DND-41 (cell line): ENCODE measurements at regions not wholly inside any gene's neighbourhood (a gene's known extent, or its start where the extent isn't known, plus 50 kb on each side); places are given as distances from the start of the nearest gene placed in this dataset.
"Not testable (repeated sequence)": the region's sequence is repeated elsewhere in the genome, so short reads cannot be mapped to it uniquely, and the experiment has no call there.

Experiments
- ATAC-seq: fragments of 200-7000 bp; cut with Tn5 transposase; 3 replicates; pipeline ENCODE4 v1.9.1; 2021; ENCODE audit warnings: low read depth; ENCODE audit not compliant: insufficient read depth
- DNase-seq: peaks from one replicate; pipeline ENCODE4 v3.0.0-alpha.2; 2020
- H2AFZ ChIP-seq: 2 replicates; pipeline ENCODE4 v1.6.0; 2012; ENCODE audit warnings: low read depth, low read length
- H3K27ac ChIP-seq: 2 replicates; pipeline ENCODE4 v1.5.1; 2012; ENCODE audit warnings: low read length, inconsistent platforms
- H3K27me3 ChIP-seq: fragments of 200-600 bp; sonication (generic); 2 replicates; pipeline ENCODE4 v1.6.0; 2012; ENCODE audit warnings: low read length, mild to moderate bottlenecking, inconsistent platforms; ENCODE audit not compliant: insufficient read depth, poor library complexity
- H3K36me3 ChIP-seq: 2 replicates; pipeline ENCODE4 v1.5.1; 2012; ENCODE audit warnings: low read length, inconsistent platforms; ENCODE audit not compliant: insufficient read depth
- H3K4me1 ChIP-seq: 2 replicates; pipeline ENCODE4 v1.5.1; 2012; ENCODE audit warnings: mild to moderate bottlenecking, low read length; ENCODE audit not compliant: insufficient read depth
- H3K4me2 ChIP-seq: 2 replicates; pipeline ENCODE4 v1.6.0; 2012; ENCODE audit warnings: mild to moderate bottlenecking, moderate library complexity, low read length, inconsistent platforms; ENCODE audit not compliant: insufficient read depth
- H3K4me3 ChIP-seq, 2 experiments: fragments of 200-600 bp in 1 of 2; shearing (Covaris generic) in 1 of 2; 2 replicates each; pipeline ENCODE4 v1.5.1; 2012 to 2016; ENCODE audit warnings: inconsistent platforms in 2 of 2, low read length in 2 of 2, mild to moderate bottlenecking in 2 of 2, low read depth in 1 of 2, moderate library complexity in 1 of 2
- H3K79me2 ChIP-seq: 2 replicates; pipeline ENCODE4 v1.6.0; 2012; ENCODE audit warnings: low read length, inconsistent platforms; ENCODE audit not compliant: insufficient read depth
- H3K9ac ChIP-seq: 2 replicates; pipeline ENCODE4 v1.6.0; 2012; ENCODE audit warnings: low read depth, mild to moderate bottlenecking, inconsistent platforms, low read length, moderate library complexity
- H3K9me3 ChIP-seq: 2 replicates; pipeline ENCODE4 v1.5.1; 2012; ENCODE audit warnings: low read length, moderate library complexity, mild to moderate bottlenecking, inconsistent platforms; ENCODE audit not compliant: insufficient read depth, severe bottlenecking
- H4K20me1 ChIP-seq: 2 replicates; pipeline ENCODE4 v1.6.0; 2012; ENCODE audit warnings: low read length; ENCODE audit not compliant: insufficient read depth
- CTCF ChIP-seq: IDR thresholded peaks from 2 replicates; pipeline ENCODE4 v1.5.1; 2012; ENCODE audit warnings: borderline replicate concordance, low read length, moderate library complexity, mild to moderate bottlenecking; ENCODE audit not compliant: poor library complexity, severe bottlenecking; ENCODE audit errors: extremely low read depth
- EZH2 ChIP-seq: IDR thresholded peaks from 3 replicates; pipeline ENCODE4 v1.6.1; 2012; ENCODE audit warnings: borderline replicate concordance, low read depth, mild to moderate bottlenecking, moderate library complexity, low read length, inconsistent platforms; ENCODE audit not compliant: severe bottlenecking

- Histone ChIP-seq H3K4me1 (no peaks in the 10 kb centered on the region), H3K79me2 (no peaks in the 10 kb centered on the region), H2AFZ (no peak overlapping the region), H3K9me3 (no peaks in the 10 kb centered on the region), H3K9ac (no peak overlapping the region), H3K27ac (no peak overlapping the region), H3K4me2 (no peak overlapping the region), H3K36me3 (no peaks in the 10 kb centered on the region), H3K4me3 (no peak overlapping the region), H4K20me1 (no peaks in the 10 kb centered on the region), H3K27me3 (no peaks in the 10 kb centered on the region)
- ATAC-seq = no peak
- DNase-seq = no peak
- TF ChIP-seq EZH2 = no peak
- no peak for TF ChIP-seq CTCF
Measured at GRCh38 chr7:93663561-93664299, 89.2 kb upstream of the CALCR start.

GRCh38 chr7:93658163-93658562, 83.6 kb upstream of the CALCR start:
- H3K9me3 ChIP-seq, ATAC-seq, H2AFZ ChIP-seq, H3K4me1 ChIP-seq, H3K36me3 ChIP-seq, H3K9ac ChIP-seq, H3K4me2 ChIP-seq, H4K20me1 ChIP-seq, DNase-seq, H3K79me2 ChIP-seq, H3K27me3 ChIP-seq, H3K27ac ChIP-seq, H3K4me3 ChIP-seq: not testable (repeated sequence)

- H2AFZ ChIP-seq = no peak overlapping the region
- H3K9ac ChIP-seq = no peak overlapping the region
- H3K79me2 ChIP-seq = no peaks in the 10 kb centered on the region
- H3K36me3 ChIP-seq = no peaks in the 10 kb centered on the region
- H3K4me2 ChIP-seq = no peak overlapping the region
- DNase-seq = no peak
- no peaks in the 10 kb centered on the region for H3K9me3 ChIP-seq
- no peaks in the 10 kb centered on the region for H3K27me3 ChIP-seq
- no peaks in the 10 kb centered on the region for H3K4me1 ChIP-seq
- no peaks in the 10 kb centered on the region for H4K20me1 ChIP-seq
- H3K27ac ChIP-seq = no peak overlapping the region
- no peak overlapping the region for H3K4me3 ChIP-seq
- ATAC-seq = no peak
- TF ChIP-seq EZH2 = no peak
- no peak for TF ChIP-seq CTCF
Measured at GRCh38 chr7:93651603-93652159, 77.2 kb upstream of the CALCR start.

- ATAC-seq = no peak
- DNase-seq = no peak
Measured at GRCh38 chr7:93646538-93646937, 72.0 kb upstream of the CALCR start.

More at GRCh38 chr7:93646538-93646937, 72.0 kb upstream of the CALCR start:
- no peak overlapping the region for H3K4me3 ChIP-seq
- TF ChIP-seq EZH2 (no peak), CTCF (no peak)
- no peak overlapping the region for H3K4me2 ChIP-seq
- no peaks in the 10 kb centered on the region for H3K27me3 ChIP-seq
- H3K79me2 ChIP-seq = no peaks in the 10 kb centered on the region
- no peak overlapping the region for H3K27ac ChIP-seq
- H3K4me1 ChIP-seq = no peaks in the 10 kb centered on the region
- H4K20me1 ChIP-seq = no peaks in the 10 kb centered on the region
- H2AFZ ChIP-seq = no peak overlapping the region
- H3K9ac ChIP-seq = no peak overlapping the region
- H3K36me3 ChIP-seq = no peaks in the 10 kb centered on the region
- no peaks in the 10 kb centered on the region for H3K9me3 ChIP-seq
